Esophagus squamous epithelium (tissue), 4 donors: ENCODE measurements at regions not wholly inside any gene's neighbourhood (a gene's known extent, or its start where the extent isn't known, plus 50 kb on each side); places are given as distances from the start of the nearest gene placed in this dataset.

ENCODE experiments used
- POLR2A ChIP-seq, 4 donors: fragments of 450-650 bp; IDR thresholded peaks; one replicate each; pipeline ENCODE4 v1.6.1; 2017; ENCODE audit warnings: antibody characterized with exemption in 4 of 4, mild to moderate bottlenecking in 4 of 4, moderate library complexity in 3 of 4
- TF ChIP-seq, protein P1 (sequence below), 6 experiments: fragments of 450-650 bp in 4 of 6; fragments of 200-600 bp in 2 of 6; sonication (generic) in 2 of 6; IDR thresholded peaks; one replicate each; pipeline ENCODE4 v1.5.1; 2016 to 2019; ENCODE audit warnings: antibody characterized with exemption in 6 of 6, mild to moderate bottlenecking in 4 of 6, moderate library complexity in 4 of 6

DNA sequence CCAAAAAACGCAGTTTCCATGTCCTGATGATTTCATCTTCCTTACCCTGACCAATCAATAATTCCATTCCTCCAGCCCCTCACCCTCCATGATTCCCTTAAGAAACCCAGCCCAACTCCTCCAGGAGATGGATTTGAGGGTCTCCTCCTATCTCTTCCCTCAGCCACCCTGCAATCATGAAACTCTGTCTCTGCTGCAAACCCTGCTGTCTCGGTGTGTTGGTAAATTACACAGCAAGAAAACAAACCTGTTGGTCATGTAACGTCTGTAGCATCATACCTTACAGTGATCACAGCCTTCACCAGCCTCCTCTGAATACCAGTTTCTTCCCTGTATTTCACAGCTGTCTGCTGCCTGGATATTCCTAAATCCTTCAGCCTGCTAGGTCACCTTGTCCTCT lies 300.7 kb upstream of the NEBL start:
- TF ChIP-seq, protein P1, sequence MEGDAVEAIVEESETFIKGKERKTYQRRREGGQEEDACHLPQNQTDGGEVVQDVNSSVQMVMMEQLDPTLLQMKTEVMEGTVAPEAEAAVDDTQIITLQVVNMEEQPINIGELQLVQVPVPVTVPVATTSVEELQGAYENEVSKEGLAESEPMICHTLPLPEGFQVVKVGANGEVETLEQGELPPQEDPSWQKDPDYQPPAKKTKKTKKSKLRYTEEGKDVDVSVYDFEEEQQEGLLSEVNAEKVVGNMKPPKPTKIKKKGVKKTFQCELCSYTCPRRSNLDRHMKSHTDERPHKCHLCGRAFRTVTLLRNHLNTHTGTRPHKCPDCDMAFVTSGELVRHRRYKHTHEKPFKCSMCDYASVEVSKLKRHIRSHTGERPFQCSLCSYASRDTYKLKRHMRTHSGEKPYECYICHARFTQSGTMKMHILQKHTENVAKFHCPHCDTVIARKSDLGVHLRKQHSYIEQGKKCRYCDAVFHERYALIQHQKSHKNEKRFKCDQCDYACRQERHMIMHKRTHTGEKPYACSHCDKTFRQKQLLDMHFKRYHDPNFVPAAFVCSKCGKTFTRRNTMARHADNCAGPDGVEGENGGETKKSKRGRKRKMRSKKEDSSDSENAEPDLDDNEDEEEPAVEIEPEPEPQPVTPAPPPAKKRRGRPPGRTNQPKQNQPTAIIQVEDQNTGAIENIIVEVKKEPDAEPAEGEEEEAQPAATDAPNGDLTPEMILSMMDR (IDR thresholded peaks at IDR 0.05): no peak
- TF ChIP-seq POLR2A (IDR thresholded peaks at IDR 0.05): no peak
